Mesendoderm (in vitro differentiated cells): ENCODE measurements at regions not wholly inside any gene's neighbourhood (a gene's known extent, or its start where the extent isn't known, plus 50 kb on each side); places are given as distances from the start of the nearest gene placed in this dataset.
"Not testable (repeated sequence)": the region's sequence is repeated elsewhere in the genome, so short reads cannot be mapped to it uniquely, and the experiment has no call there.

Source experiments
- DNase-seq: peaks from one replicate; pipeline ENCODE4 v3.0.0; 2013
- H2AK5ac ChIP-seq: 2 replicates; pipeline ENCODE4 v1.6.1; 2013; ENCODE audit warnings: low read length, inconsistent platforms
- H2BK120ac ChIP-seq: 2 replicates; pipeline ENCODE4 v1.6.1; 2013; ENCODE audit warnings: low read depth, mild to moderate bottlenecking, low read length, moderate library complexity, mixed read lengths
- H2BK15ac ChIP-seq: replicated peaks from 2 replicates; pipeline ENCODE4 v1.6.1; 2013; ENCODE audit warnings: low read depth, mild to moderate bottlenecking, moderate library complexity
- H2BK5ac ChIP-seq: 2 replicates; pipeline ENCODE4 v1.6.1; 2013; ENCODE audit warnings: low read length, inconsistent platforms
- H3K18ac ChIP-seq: 2 replicates; pipeline ENCODE4 v1.6.1; 2013; ENCODE audit warnings: mild to moderate bottlenecking, low read length, mixed read lengths
- H3K23ac ChIP-seq: one replicate; pipeline ENCODE4 v1.6.1; 2013; ENCODE audit warnings: low read length
- H3K27ac ChIP-seq: 2 replicates; pipeline ENCODE4 v1.5.1; 2013; ENCODE audit warnings: low read depth, mild to moderate bottlenecking, inconsistent platforms, low read length, moderate library complexity
- H3K27me3 ChIP-seq: 2 replicates; pipeline ENCODE4 v1.6.1; 2013; ENCODE audit warnings: low read length, control low read depth, mild to moderate bottlenecking, inconsistent platforms; ENCODE audit not compliant: insufficient read depth, poor library complexity
- H3K36me3 ChIP-seq: 2 replicates; pipeline ENCODE4 v1.6.1; 2013; ENCODE audit warnings: low read length, inconsistent platforms; ENCODE audit not compliant: control insufficient read depth, insufficient read depth
- H3K4ac ChIP-seq: one replicate; pipeline ENCODE4 v1.6.1; 2013; ENCODE audit warnings: low read depth, mild to moderate bottlenecking, low read length, moderate library complexity
- H3K4me1 ChIP-seq: 2 replicates; pipeline ENCODE4 v1.6.1; 2013; ENCODE audit warnings: low read depth, low read length, inconsistent platforms; ENCODE audit not compliant: control insufficient read depth
- H3K4me2 ChIP-seq: 2 replicates; pipeline ENCODE4 v1.6.1; 2013; ENCODE audit warnings: low read length
- H3K4me3 ChIP-seq: 2 replicates; pipeline ENCODE4 v1.5.1; 2013; ENCODE audit warnings: mild to moderate bottlenecking, low read length
- H3K56ac ChIP-seq: one replicate; pipeline ENCODE4 v1.6.1; 2013; ENCODE audit warnings: low read length
- H3K79me1 ChIP-seq: 2 replicates; pipeline ENCODE4 v1.6.1; 2013; ENCODE audit warnings: low read length, inconsistent platforms
- H3K79me2 ChIP-seq: 2 replicates; pipeline ENCODE4 v1.6.1; 2013; ENCODE audit warnings: mild to moderate bottlenecking, low read length; ENCODE audit not compliant: control insufficient read depth, insufficient read depth
- H3K9ac ChIP-seq: 2 replicates; pipeline ENCODE4 v1.6.1; 2013; ENCODE audit warnings: low read length, inconsistent platforms
- H4K5ac ChIP-seq: one replicate; pipeline ENCODE4 v1.6.1; 2013; ENCODE audit warnings: low read length
- H4K8ac ChIP-seq: one replicate; pipeline ENCODE4 v1.6.1; 2013; ENCODE audit warnings: low read depth, mild to moderate bottlenecking, control low read depth, low read length, moderate library complexity
- WGBS: extraction: QIAGEN DNeasy Blood & Tissue Kit; methylation state at CpG from one replicate; pipeline ENCODE4 v1.1.7; 2013; ENCODE audit warnings: low lambda C conversion rate, missing lambda C conversion rate; ENCODE audit not compliant: insufficient coverage; ENCODE audit errors: extremely low coverage; 5-methylcytosine and 5-hydroxymethylcytosine counted together

DNA sequence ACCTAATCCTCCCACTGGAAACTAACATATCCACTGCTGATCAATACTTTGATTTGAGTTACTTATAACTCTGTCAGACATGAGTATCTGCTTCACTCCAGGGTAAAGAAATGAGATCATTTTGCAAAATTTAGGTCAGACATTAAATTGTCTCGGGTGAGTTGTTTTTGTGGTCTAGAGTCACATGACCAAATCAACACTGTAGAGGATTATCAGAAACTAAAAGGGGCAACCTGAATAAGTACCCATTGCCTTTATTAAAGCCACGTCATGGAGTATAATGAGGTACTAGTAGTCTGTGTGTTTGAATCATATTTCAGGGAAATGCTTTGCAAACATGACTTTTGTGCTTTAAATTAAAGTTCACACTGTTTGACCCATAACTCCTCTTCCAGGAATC lies 107.7 kb upstream of the ADO start:
- H3K79me2 ChIP-seq, result no peaks in the 10 kb centered on the region
- H3K56ac ChIP-seq, result no peak overlapping the region
- no peak overlapping the region for H3K4me3 ChIP-seq
- H3K18ac ChIP-seq, result no peak overlapping the region
- no peak for DNase-seq
- H2BK120ac ChIP-seq, result no peak overlapping the region
- no peak overlapping the region for H3K23ac ChIP-seq
- peaks cover 4% of the 10 kb centered on the region for H3K4me1 ChIP-seq
- H3K4me2 ChIP-seq, result no peak overlapping the region
- H2BK15ac ChIP-seq, result no peak overlapping the region
- no peaks in the 10 kb centered on the region for H3K27me3 ChIP-seq
- no peak overlapping the region for H3K9ac ChIP-seq
- H2AK5ac ChIP-seq, result no peak overlapping the region
- no peak overlapping the region for H4K5ac ChIP-seq
- no peak overlapping the region for H3K4ac ChIP-seq
- no CpG with 5 or more reads among the region's 2 CpGs for WGBS
- no peak overlapping the region for H4K8ac ChIP-seq
- H3K36me3 ChIP-seq, result no peaks in the 10 kb centered on the region
- H3K27ac ChIP-seq, result no peak overlapping the region
- no peak overlapping the region for H2BK5ac ChIP-seq
- no peaks in the 10 kb centered on the region for H3K79me1 ChIP-seq

- no peaks in the 10 kb centered on the region for H3K79me1 ChIP-seq
- no peak overlapping the region for H3K4ac ChIP-seq
- no peak overlapping the region for H2AK5ac ChIP-seq
- H3K4me2 ChIP-seq, result no peak overlapping the region
- H3K23ac ChIP-seq, result no peak overlapping the region
- H3K18ac ChIP-seq, result no peak overlapping the region
- H3K4me3 ChIP-seq, result no peak overlapping the region
- H4K5ac ChIP-seq, result no peak overlapping the region
- H3K9ac ChIP-seq, result no peak overlapping the region
- no peaks in the 10 kb centered on the region for H3K4me1 ChIP-seq
- no peaks in the 10 kb centered on the region for H3K79me2 ChIP-seq
- DNase-seq, result peak; percentile 6
- no peaks in the 10 kb centered on the region for H3K27me3 ChIP-seq
- H3K27ac ChIP-seq, result no peak overlapping the region
- no peak overlapping the region for H2BK5ac ChIP-seq
- no peak overlapping the region for H2BK15ac ChIP-seq
- H3K36me3 ChIP-seq, result no peaks in the 10 kb centered on the region
- H2BK120ac ChIP-seq, result no peak overlapping the region
- H3K56ac ChIP-seq, result no peak overlapping the region
- no peak overlapping the region for H4K8ac ChIP-seq
Measured at GRCh38 chr10:62699148-62699547, 105.4 kb upstream of the ADO start.

DNA sequence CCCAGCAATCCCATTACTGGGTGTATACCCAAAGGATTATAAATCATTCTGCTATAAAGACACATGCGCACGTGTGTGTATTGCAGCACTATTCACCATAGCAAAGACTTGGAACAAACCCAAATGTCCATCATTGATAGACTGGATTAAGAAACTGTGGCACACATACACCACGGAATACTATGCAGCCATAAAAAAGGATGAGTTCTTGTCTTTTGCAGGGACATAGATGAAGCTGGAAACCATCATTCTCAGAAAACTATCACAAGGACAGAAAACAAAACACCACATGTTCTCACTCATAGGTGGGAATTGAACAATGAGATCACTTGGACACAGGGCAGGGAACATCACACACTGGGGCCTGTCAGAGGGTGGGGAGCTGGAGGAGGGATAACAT lies 100.4 kb upstream of the ADO start:
- not testable (repeated sequence) for H2BK5ac ChIP-seq, H3K4me1 ChIP-seq, H2BK15ac ChIP-seq, H3K27me3 ChIP-seq, H3K9ac ChIP-seq, H3K18ac ChIP-seq, H3K79me1 ChIP-seq, H2AK5ac ChIP-seq, H3K4me2 ChIP-seq, H3K36me3 ChIP-seq, H3K79me2 ChIP-seq, H2BK120ac ChIP-seq, H4K5ac ChIP-seq, H3K27ac ChIP-seq, DNase-seq, H3K23ac ChIP-seq, H4K8ac ChIP-seq, H3K56ac ChIP-seq, H3K4ac ChIP-seq, H3K4me3 ChIP-seq
- WGBS, result no CpG with 5 or more reads among the region's 3 CpGs

GRCh38 chr10:62705789-62706188 lies 98.7 kb upstream of the ADO start:
- no peak overlapping the region for H3K27ac ChIP-seq
- no peaks in the 10 kb centered on the region for H3K79me1 ChIP-seq
- H2BK15ac ChIP-seq, result no peak overlapping the region
- no peak overlapping the region for H3K23ac ChIP-seq
- no peak overlapping the region for H4K8ac ChIP-seq
- H3K36me3 ChIP-seq, result no peaks in the 10 kb centered on the region
- H2AK5ac ChIP-seq, result no peak overlapping the region
- no peaks in the 10 kb centered on the region for H3K27me3 ChIP-seq
- H3K4ac ChIP-seq, result no peak overlapping the region
- no CpG with 5 or more reads among the region's 2 CpGs for WGBS
- no peak overlapping the region for H3K18ac ChIP-seq
- H3K4me3 ChIP-seq, result no peak overlapping the region
- H2BK5ac ChIP-seq, result no peak overlapping the region
- H4K5ac ChIP-seq, result no peak overlapping the region
- no peaks in the 10 kb centered on the region for H3K79me2 ChIP-seq
- no peak for DNase-seq
- no peak overlapping the region for H3K56ac ChIP-seq
- no peak overlapping the region for H3K4me2 ChIP-seq
- H3K9ac ChIP-seq, result no peak overlapping the region
- H2BK120ac ChIP-seq, result no peak overlapping the region
- no peaks in the 10 kb centered on the region for H3K4me1 ChIP-seq

- no peak overlapping the region for H3K4ac ChIP-seq
- H2BK5ac ChIP-seq, result no peak overlapping the region
- no peak for DNase-seq
- H3K4me2 ChIP-seq, result no peak overlapping the region
- no peak overlapping the region for H3K9ac ChIP-seq
- H3K56ac ChIP-seq, result no peak overlapping the region
- H3K4me3 ChIP-seq, result no peak overlapping the region
- no peak overlapping the region for H3K23ac ChIP-seq
- no peak overlapping the region for H4K5ac ChIP-seq
- H3K27me3 ChIP-seq, result no peaks in the 10 kb centered on the region
- no peak overlapping the region for H4K8ac ChIP-seq
- WGBS, result no CpG with 5 or more reads among the region's 2 CpGs
- H3K4me1 ChIP-seq, result no peaks in the 10 kb centered on the region
- H3K36me3 ChIP-seq, result no peaks in the 10 kb centered on the region
- no peak overlapping the region for H2AK5ac ChIP-seq
- no peak overlapping the region for H3K18ac ChIP-seq
- no peak overlapping the region for H2BK120ac ChIP-seq
- H3K79me2 ChIP-seq, result no peaks in the 10 kb centered on the region
- H2BK15ac ChIP-seq, result no peak overlapping the region
- H3K79me1 ChIP-seq, result no peaks in the 10 kb centered on the region
- H3K27ac ChIP-seq, result no peak overlapping the region
Measured at GRCh38 chr10:62707810-62708209, 96.7 kb upstream of the ADO start.

GRCh38 chr10:62708569-62708968 lies 96.0 kb upstream of the ADO start:
- no peak overlapping the region for H2AK5ac ChIP-seq
- H3K27ac ChIP-seq, result no peak overlapping the region
- H3K18ac ChIP-seq, result no peak overlapping the region
- H3K4ac ChIP-seq, result no peak overlapping the region
- no peak overlapping the region for H2BK15ac ChIP-seq
- H2BK5ac ChIP-seq, result no peak overlapping the region
- no peaks in the 10 kb centered on the region for H3K79me2 ChIP-seq
- H3K23ac ChIP-seq, result no peak overlapping the region
- no peak overlapping the region for H3K56ac ChIP-seq
- no peak overlapping the region for H4K8ac ChIP-seq
- no peak overlapping the region for H3K9ac ChIP-seq
- H3K79me1 ChIP-seq, result no peaks in the 10 kb centered on the region
- no peaks in the 10 kb centered on the region for H3K4me1 ChIP-seq
- WGBS, result no CpG with 5 or more reads among the region's 4 CpGs
- H3K36me3 ChIP-seq, result no peaks in the 10 kb centered on the region
- no peak for DNase-seq
- no peak overlapping the region for H4K5ac ChIP-seq
- H2BK120ac ChIP-seq, result no peak overlapping the region
- H3K4me3 ChIP-seq, result no peak overlapping the region
- H3K27me3 ChIP-seq, result no peaks in the 10 kb centered on the region
- no peak overlapping the region for H3K4me2 ChIP-seq
